HCT116 (cell line): ENCODE measurements at regions not wholly inside any gene's neighbourhood (a gene's known extent, or its start where the extent isn't known, plus 50 kb on each side); places are given as distances from the start of the nearest gene placed in this dataset.

Experiments used
- ATAC-seq: fragments of 200-7000 bp; cut with Tn5 transposase; 2 replicates; pipeline ENCODE4 v1.9.1; 2020; ENCODE audit warnings: mild to moderate bottlenecking, moderate library complexity
- BruUV-seq: library from RNA; stranded (reverse); fragments of 400-500 nt; replicated peaks from 2 replicates; lab custom pipeline; 2021; lab: Mats Ljungman, UMichigan
- CTCF ChIA-PET: fragments of 300-600 bp; sonication (Branson Sonifier 250); formaldehyde crosslinking; loops from one replicate; lab custom pipeline; 2021; ENCODE audit warnings: antibody characterized with exemption; lab: Charles Lee
- POLR2A ChIA-PET: fragments of 300-600, 350-600 bp; sonication (Branson Sonifier 250); formaldehyde crosslinking; loops from one replicate; lab custom pipeline; 2021; ENCODE audit warnings: antibody characterized with exemption; lab: Charles Lee
- RAD21 ChIA-PET, 2 experiments: fragments of 300-600 bp; sonication (Branson Sonifier 250); formaldehyde crosslinking; loops; one replicate each; lab custom pipeline; 2023; ENCODE audit warnings: low total read pairs in 2 of 2; ENCODE audit not compliant: uncharacterized antibody in 2 of 2, unreplicated experiment in 2 of 2, low non-redundant PET in 1 of 2; lab: Charles Lee
- DNase-seq: peaks from one replicate; pipeline ENCODE4 v3.0.0-alpha.2; 2010; ENCODE audit warnings: low read depth, low spot score
- H2AFZ ChIP-seq: fragments of 200-600 bp; shearing (Covaris generic), sonication (generic); 2 replicates; pipeline ENCODE4 v1.6.1; 2017; ENCODE audit warnings: low read depth, mixed run types, mixed read lengths, antibody characterized with exemption, low read length; ENCODE audit not compliant: poor library complexity, severe bottlenecking
- H3K27ac ChIP-seq: 2 replicates; pipeline ENCODE4 v1.5.1; 2012; ENCODE audit warnings: low read depth, low read length
- H3K27me3 ChIP-seq: fragments of 200-600 bp; sonication (generic); 2 replicates; pipeline ENCODE4 v1.6.1; 2016; ENCODE audit warnings: mixed run types, low read length, mixed read lengths; ENCODE audit not compliant: insufficient read depth
- H3K36me3 ChIP-seq, 2 experiments: fragments of 200-500 bp in 1 of 2; fragments of 200-600 bp in 1 of 2; sonication (Bioruptor generic) in 1 of 2; sonication (generic) in 1 of 2; 2 replicates each; pipeline versions ENCODE4 v1.5.1 to v1.6.1; 2014 to 2016; ENCODE audit warnings: low read length in 2 of 2, inconsistent platforms in 1 of 2, mixed read lengths in 1 of 2, mixed run types in 1 of 2; ENCODE audit not compliant: insufficient read depth in 2 of 2, control insufficient read depth in 1 of 2
- H3K4me1 ChIP-seq, 2 experiments: fragments of 200-600 bp in 1 of 2; sonication (generic) in 1 of 2; 2 replicates each; pipeline versions ENCODE4 v1.5.1 to v1.6.1; 2012 to 2017; ENCODE audit warnings: low read length in 2 of 2, inconsistent platforms in 1 of 2, mild to moderate bottlenecking in 1 of 2, mixed read lengths in 1 of 2, mixed run types in 1 of 2, moderate library complexity in 1 of 2; ENCODE audit not compliant: insufficient read depth in 2 of 2, control insufficient read depth in 1 of 2
- H3K4me2 ChIP-seq: fragments of 200-600 bp; sonication (generic); 2 replicates; pipeline ENCODE4 v1.6.1; 2017; ENCODE audit warnings: mixed run types, low read length, mixed read lengths
- H3K4me3 ChIP-seq, 2 experiments: fragments of 200-600 bp in 1 of 2; sonication (generic) in 1 of 2; replicated peaks in 1 of 2; 2 replicates each; pipeline ENCODE4 v1.5.1; 2011 to 2016; ENCODE audit warnings: low read length in 2 of 2, control low read depth in 1 of 2, low read depth in 1 of 2, mild to moderate bottlenecking in 1 of 2, mixed read lengths in 1 of 2, mixed run types in 1 of 2
- H3K79me2 ChIP-seq: fragments of 200-600 bp; sonication (generic); 2 replicates; pipeline ENCODE4 v1.6.1; 2017; ENCODE audit warnings: mild to moderate bottlenecking, mixed run types, low read length, moderate library complexity, mixed read lengths; ENCODE audit not compliant: insufficient read depth
- H3K9ac ChIP-seq: fragments of 200-600 bp; sonication (generic); 2 replicates; pipeline ENCODE4 v1.6.1; 2016; ENCODE audit warnings: low read length, mixed read lengths
- H3K9me2 ChIP-seq: fragments of 200-600 bp; sonication (generic), shearing (Covaris generic); 2 replicates; pipeline ENCODE4 v1.6.1; 2017; ENCODE audit warnings: mixed run types, mild to moderate bottlenecking, moderate library complexity; ENCODE audit not compliant: insufficient read depth
- H3K9me3 ChIP-seq, 2 experiments: fragments of 200-500 bp in 1 of 2; fragments of 200-600 bp in 1 of 2; sonication (Bioruptor generic) in 1 of 2; sonication (generic) in 1 of 2; 2 replicates each; pipeline ENCODE4 v1.6.1; 2014 to 2017; ENCODE audit warnings: low read length in 2 of 2, mixed read lengths in 2 of 2, inconsistent platforms in 1 of 2, low read depth in 1 of 2, mild to moderate bottlenecking in 1 of 2, mixed run types in 1 of 2, moderate library complexity in 1 of 2; ENCODE audit not compliant: control insufficient read depth in 1 of 2, insufficient read depth in 1 of 2
- H4K20me1 ChIP-seq: fragments of 200-600 bp; sonication (generic), shearing (Covaris generic); 2 replicates; pipeline ENCODE4 v1.6.1; 2017; ENCODE audit warnings: mixed run types, mild to moderate bottlenecking, moderate library complexity; ENCODE audit not compliant: insufficient read depth
- ATF3 ChIP-seq: IDR thresholded peaks from 2 replicates; pipeline ENCODE4 v1.6.1; 2012
- CBX3 ChIP-seq: IDR thresholded peaks from 2 replicates; pipeline ENCODE4 v1.6.1; 2012; ENCODE audit warnings: low read depth
- CEBPB ChIP-seq: IDR thresholded peaks from 2 replicates; pipeline ENCODE4 v1.6.1; 2012; ENCODE audit warnings: low read depth
- EGR1 ChIP-seq: IDR thresholded peaks from 2 replicates; pipeline ENCODE4 v1.6.1; 2012; ENCODE audit warnings: low read depth
- ELF1 ChIP-seq: IDR thresholded peaks from 2 replicates; pipeline ENCODE4 v1.6.1; 2012; ENCODE audit warnings: low read depth, borderline replicate concordance
- EZH2 ChIP-seq: fragments of 200-600 bp; sonication (generic); IDR thresholded peaks from 2 replicates; pipeline ENCODE4 v1.6.1; 2017; ENCODE audit warnings: antibody characterized with exemption, mixed run types
- EZH2phosphoT487 ChIP-seq: fragments of 200-600 bp; IDR thresholded peaks from 2 replicates; pipeline ENCODE4 v1.6.1; 2018; ENCODE audit warnings: antibody characterized with exemption, borderline replicate concordance
- FOSL1 ChIP-seq: IDR thresholded peaks from 2 replicates; pipeline ENCODE4 v1.6.1; 2012; ENCODE audit warnings: low read depth
- JUND ChIP-seq: IDR thresholded peaks from 2 replicates; pipeline ENCODE4 v1.6.1; 2012
- POLR2A ChIP-seq: IDR thresholded peaks from 2 replicates; pipeline ENCODE4 v1.7.0; 2011; ENCODE audit warnings: borderline replicate concordance; ENCODE audit not compliant: insufficient read depth, insufficient read length; ENCODE audit errors: extremely low read depth
- POLR2AphosphoS5 ChIP-seq: IDR thresholded peaks from 2 replicates; pipeline ENCODE4 v1.6.1; 2011; ENCODE audit warnings: mild to moderate bottlenecking, low read depth, low read length, moderate library complexity
- REST ChIP-seq: IDR thresholded peaks from 2 replicates; pipeline ENCODE4 v1.6.1; 2012; ENCODE audit warnings: low read depth
- SIN3A ChIP-seq: IDR thresholded peaks from 2 replicates; pipeline ENCODE4 v1.6.1; 2012; ENCODE audit warnings: low read depth
- SP1 ChIP-seq: IDR thresholded peaks from 2 replicates; pipeline ENCODE4 v1.6.1; 2012; ENCODE audit warnings: low read depth
- TCF7L2 ChIP-seq: IDR thresholded peaks from 2 replicates; pipeline ENCODE4 v1.7.0; 2011; ENCODE audit warnings: borderline replicate concordance, inconsistent platforms; ENCODE audit not compliant: insufficient read depth, insufficient read length; ENCODE audit errors: extremely low read depth
- ZBTB33 ChIP-seq: IDR thresholded peaks from 2 replicates; pipeline ENCODE4 v1.6.1; 2011; ENCODE audit warnings: mild to moderate bottlenecking, low read length, moderate library complexity; ENCODE audit not compliant: insufficient replicate concordance; ENCODE audit errors: extremely low read depth
- ZFX ChIP-seq: fragments of 450-650 bp; IDR thresholded peaks from 2 replicates; pipeline ENCODE4 v1.6.1; 2017
- ZNF274 ChIP-seq: fragments of 200-500 bp; sonication (Bioruptor generic); IDR thresholded peaks from 2 replicates; pipeline ENCODE4 v1.6.1; 2014; ENCODE audit warnings: mild to moderate bottlenecking, low read depth, low read length, inconsistent platforms
- intact Hi-C: fragments of 100-400 bp; cut with micrococcal nuclease; formaldehyde crosslinking; loops from 2 replicates; pipeline ENCODE4 v1.10.0; 2022
- TF ChIP-seq, protein P1 (sequence below), 3 experiments: fragments of 200-600 bp in 1 of 3; sonication (generic) in 1 of 3; IDR thresholded peaks in 2 of 3; conservative IDR thresholded peaks in 1 of 3; 2 replicates each; pipeline ENCODE4 v1.5.1; 2012 to 2017; ENCODE audit warnings: low read depth in 2 of 3, low read length in 2 of 3, antibody characterized with exemption in 1 of 3, borderline replicate concordance in 1 of 3, control low read depth in 1 of 3, mild to moderate bottlenecking in 1 of 3, mixed read lengths in 1 of 3, mixed run types in 1 of 3, moderate library complexity in 1 of 3; ENCODE audit not compliant: insufficient read depth in 1 of 3

DNA sequence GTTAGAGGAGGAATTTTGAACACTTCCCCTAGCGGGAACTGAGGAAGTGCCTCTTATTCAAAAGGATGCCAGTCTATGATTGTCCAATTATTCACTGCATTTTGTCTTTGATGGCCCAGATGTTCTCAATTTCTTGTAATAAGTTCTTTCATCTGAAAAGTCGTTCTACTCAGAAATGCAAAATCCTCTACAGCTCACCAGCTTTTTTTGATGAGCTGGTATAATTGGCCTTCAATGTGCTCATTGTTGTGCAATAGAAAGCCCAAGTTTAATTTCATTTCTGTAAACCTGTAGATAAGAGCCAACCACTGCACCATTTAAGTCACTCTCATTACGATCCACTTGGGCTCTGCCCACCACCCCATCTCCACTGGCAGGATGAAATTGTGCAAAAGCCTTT, 978.7 kb upstream of the AUTS2 start:
- TF ChIP-seq POLR2AphosphoS5 = no peak
- no peak for TF ChIP-seq CBX3
- TF ChIP-seq SIN3A = no peak
- TF ChIP-seq ZNF274 = no peak
- no peak for TF ChIP-seq SP1
- no peak for TF ChIP-seq POLR2A
- no peak for TF ChIP-seq ELF1
- TF ChIP-seq FOSL1 = no peak
- no peak for TF ChIP-seq ZBTB33
- no peak for TF ChIP-seq EZH2phosphoT487
- TF ChIP-seq CEBPB = no peak
- no peak for TF ChIP-seq JUND
- TF ChIP-seq TCF7L2 = no peak
- TF ChIP-seq, protein P1, sequence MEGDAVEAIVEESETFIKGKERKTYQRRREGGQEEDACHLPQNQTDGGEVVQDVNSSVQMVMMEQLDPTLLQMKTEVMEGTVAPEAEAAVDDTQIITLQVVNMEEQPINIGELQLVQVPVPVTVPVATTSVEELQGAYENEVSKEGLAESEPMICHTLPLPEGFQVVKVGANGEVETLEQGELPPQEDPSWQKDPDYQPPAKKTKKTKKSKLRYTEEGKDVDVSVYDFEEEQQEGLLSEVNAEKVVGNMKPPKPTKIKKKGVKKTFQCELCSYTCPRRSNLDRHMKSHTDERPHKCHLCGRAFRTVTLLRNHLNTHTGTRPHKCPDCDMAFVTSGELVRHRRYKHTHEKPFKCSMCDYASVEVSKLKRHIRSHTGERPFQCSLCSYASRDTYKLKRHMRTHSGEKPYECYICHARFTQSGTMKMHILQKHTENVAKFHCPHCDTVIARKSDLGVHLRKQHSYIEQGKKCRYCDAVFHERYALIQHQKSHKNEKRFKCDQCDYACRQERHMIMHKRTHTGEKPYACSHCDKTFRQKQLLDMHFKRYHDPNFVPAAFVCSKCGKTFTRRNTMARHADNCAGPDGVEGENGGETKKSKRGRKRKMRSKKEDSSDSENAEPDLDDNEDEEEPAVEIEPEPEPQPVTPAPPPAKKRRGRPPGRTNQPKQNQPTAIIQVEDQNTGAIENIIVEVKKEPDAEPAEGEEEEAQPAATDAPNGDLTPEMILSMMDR (IDR thresholded peaks at IDR 0.05 in 2 of 3, conservative IDR thresholded peaks at IDR 0.05 in 1 of 3; ENCODE audit: borderline replicate concordance in 1 of 3, insufficient read depth in 1 of 3, low read depth in 2 of 3, low read length in 2 of 3) = no peak
- no peak for TF ChIP-seq ZFX
- no peak for TF ChIP-seq EZH2
- no peak for TF ChIP-seq ATF3
- no peak for TF ChIP-seq EGR1
- TF ChIP-seq REST = no peak
- intact Hi-C loops = no loop called here
- ChIA-PET RAD21 (no interaction called here), CTCF (no interaction called here), POLR2A (no interaction called here)
- no peaks in the 10 kb centered on the region for H3K79me2 ChIP-seq
- H3K9me2 ChIP-seq = no peaks in the 10 kb centered on the region
- DNase-seq = no peak
- H3K27ac ChIP-seq = no peak overlapping the region
- no peak for ATAC-seq
- BruUV-seq = no TSS peak
- peaks cover 0 to 25% of the 10 kb centered on the region in 2 experiments; a peak in 2 of 4 replicates for H3K9me3 ChIP-seq
- H3K27me3 ChIP-seq = no peaks in the 10 kb centered on the region
- no peaks in the 10 kb centered on the region for H3K36me3 ChIP-seq
- H3K9ac ChIP-seq = no peak overlapping the region
- no peak overlapping the region for H3K4me2 ChIP-seq
- H4K20me1 ChIP-seq = no peaks in the 10 kb centered on the region
- no peak overlapping the region for H2AFZ ChIP-seq
- no peak overlapping the region for H3K4me3 ChIP-seq
- H3K4me1 ChIP-seq = no peaks in the 10 kb centered on the region
